ENCODE measurements at regions not wholly inside any gene's neighbourhood (a gene's known extent, or its start where the extent isn't known, plus 50 kb on each side); places are given as distances from the start of the nearest gene placed in this dataset.

- H3K9me3 ChIP-seq = no peaks in the 10 kb centered on the region
- intact Hi-C loops (cut with DNase I) = no loop called here
- no peak for ATAC-seq
- no peaks in the 10 kb centered on the region for H3K36me3 ChIP-seq
- no peak for FAIRE-seq
- TF ChIP-seq CTCF (IDR thresholded peaks at IDR 0.05) = no peak
- no peak for DNase-seq
- H3K27me3 ChIP-seq = peaks cover 0 to 4% (median 0%) of the 10 kb centered on the region in 4 donors
- H3K4me3 ChIP-seq = no peak overlapping the region
- WGBS, 2 donors = 59 to 78% methylated on average over 9 of the region's 9 CpGs
- no peak overlapping the region for H3K27ac ChIP-seq
- no peaks in the 10 kb centered on the region for H3K4me1 ChIP-seq
Observed at GRCh38 chr16:86353948-86354347, 156.4 kb upstream of the FOXF1 start.

- intact Hi-C loops (cut with DNase I) = no loop called here
- no peak for FAIRE-seq
- no peak for DNase-seq
- no peak for ATAC-seq
- Histone ChIP-seq H3K9me3 (no peaks in the 10 kb centered on the region), H3K4me1 (no peaks in the 10 kb centered on the region), H3K27ac (no peak overlapping the region), H3K36me3 (no peaks in the 10 kb centered on the region), H3K27me3 (no peaks in the 10 kb centered on the region), H3K4me3 (no peak overlapping the region)
- TF ChIP-seq CTCF (IDR thresholded peaks at IDR 0.05) = no peak
- WGBS, 2 donors = 43 to 60% methylated on average over 7 of the region's 7 CpGs
Observed at GRCh38 chr16:86354641-86355513, 155.4 kb upstream of the FOXF1 start.

DNA sequence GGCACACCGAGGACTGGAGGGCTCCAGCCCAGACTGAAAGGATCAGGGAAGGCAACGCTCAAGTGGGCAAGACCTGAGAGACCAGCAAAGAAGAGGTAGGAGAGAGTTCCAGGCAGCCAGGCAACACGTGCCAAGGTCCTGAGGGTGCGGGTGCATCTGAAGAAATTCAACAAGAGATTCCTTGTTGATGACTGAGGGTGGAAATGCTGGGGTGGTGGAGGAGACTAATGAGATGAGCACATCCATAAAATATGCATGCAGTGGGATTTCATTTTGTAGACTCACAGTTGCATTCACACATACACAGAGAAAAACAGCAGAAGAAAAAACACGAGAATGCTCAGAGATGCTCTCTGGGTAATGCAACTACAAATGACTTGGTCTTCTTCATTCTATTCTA is 154.8 kb upstream of the FOXF1 start:
- Histone ChIP-seq H3K4me1 (no peaks in the 10 kb centered on the region), H3K27me3 (no peaks in the 10 kb centered on the region), H3K9me3 (no peaks in the 10 kb centered on the region), H3K36me3 (no peaks in the 10 kb centered on the region), H3K4me3 (no peak overlapping the region), H3K27ac (no peak overlapping the region)
- DNase-seq (no peak), FAIRE-seq (no peak), ATAC-seq (no peak)
- 73 to 82% methylated on average over 5 of the region's 5 CpGs for WGBS, 2 donors
- intact Hi-C loops (cut with DNase I) = no loop called here
- TF ChIP-seq CTCF (IDR thresholded peaks at IDR 0.05) = no peak

GRCh38 chr16:86355951-86356350 is 154.4 kb upstream of the FOXF1 start:
- FAIRE-seq (no peak), DNase-seq (no peak), ATAC-seq (no peak)
- H3K27ac ChIP-seq = no peak overlapping the region
- H3K9me3 ChIP-seq = no peaks in the 10 kb centered on the region
- TF ChIP-seq CTCF (IDR thresholded peaks at IDR 0.05) = no peak
- no peaks in the 10 kb centered on the region for H3K4me1 ChIP-seq
- peaks cover 0 to 1% (median 0%) of the 10 kb centered on the region in 4 donors for H3K27me3 ChIP-seq
- intact Hi-C loops (cut with DNase I) = no loop called here
- no peak overlapping the region for H3K4me3 ChIP-seq
- 87 to 96% methylated on average over 3 of the region's 3 CpGs for WGBS, 2 donors
- no peaks in the 10 kb centered on the region for H3K36me3 ChIP-seq

DNA sequence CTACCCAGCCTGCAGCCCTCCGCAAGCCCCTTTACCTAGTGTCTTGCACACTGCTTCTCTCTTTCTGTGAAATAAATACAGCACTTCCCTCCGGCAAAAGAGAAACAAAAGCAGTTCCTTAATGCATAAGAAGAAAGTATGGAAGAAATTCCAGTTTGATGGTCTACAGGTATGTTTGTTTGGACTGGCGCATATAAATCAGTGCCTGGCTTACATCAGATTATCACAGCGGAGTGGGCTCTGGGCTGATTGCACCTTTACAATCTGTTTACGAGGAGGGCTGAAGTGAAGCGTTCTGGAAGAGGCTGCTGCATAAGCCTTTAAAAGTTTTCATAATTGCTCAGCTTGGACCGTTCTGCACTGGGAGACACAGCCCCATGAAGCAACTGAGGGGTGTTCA is 153.5 kb upstream of the FOXF1 start:
- Histone ChIP-seq H3K36me3 (no peaks in the 10 kb centered on the region), H3K4me1 (no peaks in the 10 kb centered on the region), H3K4me3 (no peak overlapping the region), H3K27ac (no peak overlapping the region), H3K27me3 (peaks cover 0 to 9% (median 0%) of the 10 kb centered on the region in 4 donors), H3K9me3 (no peaks in the 10 kb centered on the region)
- FAIRE-seq (no peak), ATAC-seq (no peak), DNase-seq (no peak)
- 68 to 75% methylated on average over 7 of the region's 7 CpGs for WGBS, 2 donors
- TF ChIP-seq CTCF (IDR thresholded peaks at IDR 0.05) = no peak
- intact Hi-C loops (cut with DNase I) = no loop called here

All from pancreas (tissue), 10 donors.